ENCODE measurements at regions not wholly inside any gene's neighbourhood (a gene's known extent, or its start where the extent isn't known, plus 50 kb on each side); places are given as distances from the start of the nearest gene placed in this dataset.

GRCh38 chr2:122670897-122671296 lies 915.4 kb downstream of the TSN start:
- TF ChIP-seq POLR2AphosphoS5 (IDR thresholded peaks at IDR 0.05; ENCODE audit: low read depth, low read length) (no peak), SIN3A (IDR thresholded peaks at IDR 0.05; ENCODE audit: borderline replicate concordance, insufficient read depth, low read length) (no peak), TAF1 (IDR thresholded peaks at IDR 0.05; ENCODE audit: borderline replicate concordance, insufficient read depth, low read length) (no peak), REST (IDR thresholded peaks at IDR 0.05; ENCODE audit: insufficient read depth in 1 of 2, low read depth in 2 of 2, low read length in 2 of 2) (no peak), FOXP2 (optimal IDR thresholded peaks at IDR 0.05; ENCODE audit: borderline replicate concordance, extremely low read depth, extremely low read length, insufficient read depth) (no peak)

Data from PFSK-1 (cell line).